ENCODE measurements at regions not wholly inside any gene's neighbourhood (a gene's known extent, or its start where the extent isn't known, plus 50 kb on each side); places are given as distances from the start of the nearest gene placed in this dataset.

- TF ChIP-seq CTCF (tag by site-specific recombination; IDR thresholded peaks at IDR 0.05) (no peak), ZBTB11 (tag by site-specific recombination; conservative IDR thresholded peaks at IDR 0.05; ENCODE audit: low read depth) (no peak), ZBTB17 (tag by site-specific recombination; IDR thresholded peaks at IDR 0.05) (no peak), ZNF600 (tag by site-specific recombination; IDR thresholded peaks at IDR 0.05) (no peak), ZNF670 (tag by site-specific recombination; IDR thresholded peaks at IDR 0.05; ENCODE audit: low read depth) (no peak), ZBTB7A (tag by site-specific recombination; IDR thresholded peaks at IDR 0.05; ENCODE audit: low read depth) (no peak), TSHZ1 (tag by site-specific recombination; IDR thresholded peaks at IDR 0.05; ENCODE audit: borderline replicate concordance) (no peak), ZNF24 (tag by site-specific recombination; IDR thresholded peaks at IDR 0.05) (no peak), TCF7L2 (IDR thresholded peaks at IDR 0.05; ENCODE audit: borderline replicate concordance, low read depth, low read length) (no peak), ZNF274 (IDR thresholded peaks at IDR 0.05; ENCODE audit: low read length) (no peak), ZNF274 (tag by site-specific recombination; IDR thresholded peaks at IDR 0.05; ENCODE audit: borderline replicate concordance) (no peak)
Measured at GRCh38 chr12:96130396-96131059, 63.6 kb upstream of the ELK3 start.
